ENCODE measurements at regions not wholly inside any gene's neighbourhood (a gene's known extent, or its start where the extent isn't known, plus 50 kb on each side); places are given as distances from the start of the nearest gene placed in this dataset.

GRCh38 chr11:112369374-112369773, 108.7 kb upstream of the PLET1 start:
- whole genome bisulfite sequencing, result 93% methylated on average over 1 of the region's 1 CpG
- no peak overlapping the region for H3K27ac ChIP-seq (ENCODE audit: low read depth in 1 of 2, low read length in 2 of 2)
- peaks cover 0 to 3% (median 0%) of the 10 kb centered on the region in 4 donors for H3K27me3 ChIP-seq (ENCODE audit: control insufficient read depth in 4 of 4, insufficient read depth in 4 of 4, low read length in 3 of 4)
- H3K9ac ChIP-seq (ENCODE audit: low read depth in 1 of 2, low read length in 2 of 2), result no peak overlapping the region
- H3K4me3 ChIP-seq (ENCODE audit: low read depth in 1 of 3, low read length in 3 of 3), result no peak overlapping the region
- no peaks in the 10 kb centered on the region for H3K4me1 ChIP-seq (ENCODE audit: control insufficient read depth in 4 of 4, insufficient read depth in 4 of 4, low read length in 3 of 4)
- no peak for DNase-seq (ENCODE audit: low spot score)
- H3K9me3 ChIP-seq (ENCODE audit: control insufficient read depth in 4 of 4, low read length in 3 of 4), result no peaks in the 10 kb centered on the region
- no peaks in the 10 kb centered on the region for H3K36me3 ChIP-seq (ENCODE audit: control insufficient read depth in 4 of 4, insufficient read depth in 3 of 4, low read depth in 1 of 4, low read length in 3 of 4)
- TF ChIP-seq NR2F2 (IDR thresholded peaks at IDR 0.05) (no peak), EGR1 (IDR thresholded peaks at IDR 0.05; ENCODE audit: low read depth in 2 of 2) (no peak), FOXA1 (IDR thresholded peaks at IDR 0.05) (no peak), ATF3 (IDR thresholded peaks at IDR 0.05) (no peak), RXRA (IDR thresholded peaks at IDR 0.05) (no peak), SP1 (IDR thresholded peaks at IDR 0.05) (no peak), MAX (IDR thresholded peaks at IDR 0.05) (no peak)

GRCh38 chr11:112369916-112370315, 109.3 kb upstream of the PLET1 start:
- TF ChIP-seq FOXA1 (IDR thresholded peaks at IDR 0.05) (no peak), JUND (IDR thresholded peaks at IDR 0.05) (no peak), NR2F2 (IDR thresholded peaks at IDR 0.05) (no peak), HNF4G (IDR thresholded peaks at IDR 0.05) (no peak), ZBTB33 (IDR thresholded peaks at IDR 0.05) (no peak), EGR1 (IDR thresholded peaks at IDR 0.05; ENCODE audit: low read depth in 2 of 2) (no peak), YY1 (IDR thresholded peaks at IDR 0.05) (no peak), RAD21 (IDR thresholded peaks at IDR 0.05) (no peak), REST (IDR thresholded peaks at IDR 0.05) (no peak), GABPA (IDR thresholded peaks at IDR 0.05 in 1 of 2, conservative IDR thresholded peaks at IDR 0.05 in 1 of 2) (no peak), SP1 (IDR thresholded peaks at IDR 0.05) (no peak), HNF4A (conservative IDR thresholded peaks at IDR 0.05) (no peak), ATF3 (IDR thresholded peaks at IDR 0.05) (no peak), TAF1 (conservative IDR thresholded peaks at IDR 0.05) (no peak), FOXA2 (IDR thresholded peaks at IDR 0.05) (no peak), RXRA (IDR thresholded peaks at IDR 0.05) (no peak), MAX (IDR thresholded peaks at IDR 0.05) (no peak), CTCF (IDR thresholded peaks at IDR 0.05; ENCODE audit: low read depth, low read length, missing input control) (no peak)
- Histone ChIP-seq H3K9ac (ENCODE audit: low read depth in 1 of 2, low read length in 2 of 2) (no peak overlapping the region), H3K4me3 (ENCODE audit: low read depth in 1 of 3, low read length in 3 of 3) (no peak overlapping the region), H3K9me3 (ENCODE audit: control insufficient read depth in 4 of 4, low read length in 3 of 4) (no peaks in the 10 kb centered on the region), H3K36me3 (ENCODE audit: control insufficient read depth in 4 of 4, insufficient read depth in 3 of 4, low read depth in 1 of 4, low read length in 3 of 4) (no peaks in the 10 kb centered on the region), H3K27me3 (ENCODE audit: control insufficient read depth in 4 of 4, insufficient read depth in 4 of 4, low read length in 3 of 4) (peaks cover 0 to 3% (median 0%) of the 10 kb centered on the region in 4 donors), H3K4me1 (ENCODE audit: control insufficient read depth in 4 of 4, insufficient read depth in 4 of 4, low read length in 3 of 4) (no peaks in the 10 kb centered on the region), H3K27ac (ENCODE audit: low read depth in 1 of 2, low read length in 2 of 2) (no peak overlapping the region)
- DNase-seq (ENCODE audit: low spot score), result no peak
- 82% methylated on average over 5 of the region's 5 CpGs for WGBS

Measured in liver (tissue), 8 donors.